Neural cell (in vitro differentiated cells): ENCODE measurements at regions not wholly inside any gene's neighbourhood (a gene's known extent, or its start where the extent isn't known, plus 50 kb on each side); places are given as distances from the start of the nearest gene placed in this dataset.

Experiments
- H2AFZ ChIP-seq: fragments of 200-600, 300-800 bp; sonication (generic), shearing (Covaris generic); 2 replicates; pipeline ENCODE4 v1.6.0; 2014; ENCODE audit warnings: low read depth, mild to moderate bottlenecking, antibody characterized with exemption, low read length, moderate library complexity
- H3F3A ChIP-seq: fragments of 200-600 bp; shearing (Covaris generic); 2 replicates; pipeline ENCODE4 v1.6.1; 2016; ENCODE audit warnings: mild to moderate bottlenecking, moderate library complexity, mixed read lengths, antibody characterized with exemption, low read length; ENCODE audit not compliant: insufficient read depth, poor library complexity, severe bottlenecking
- H3K27ac ChIP-seq: fragments of 200-600, 300-800 bp; sonication (generic), shearing (Covaris generic); 2 replicates; pipeline ENCODE4 v1.5.1; 2014; ENCODE audit warnings: mild to moderate bottlenecking, low read length, moderate library complexity
- H3K27me3 ChIP-seq: fragments of 300-800, 200-600 bp; sonication (generic), shearing (Covaris generic); 2 replicates; pipeline ENCODE4 v1.6.0; 2014; ENCODE audit warnings: mild to moderate bottlenecking, low read depth, low read length, moderate library complexity; ENCODE audit not compliant: insufficient read depth
- H3K36me3 ChIP-seq: fragments of 300-800, 200-600 bp; sonication (generic), shearing (Covaris generic); 2 replicates; pipeline ENCODE4 v1.5.1; 2014; ENCODE audit warnings: mild to moderate bottlenecking, antibody characterized with exemption, low read length, moderate library complexity; ENCODE audit not compliant: insufficient read depth
- H3K4me2 ChIP-seq: fragments of 300-800, 200-600 bp; sonication (generic), shearing (Covaris generic); 2 replicates; pipeline ENCODE4 v1.6.0; 2014; ENCODE audit warnings: mild to moderate bottlenecking, low read length
- H3K4me3 ChIP-seq: fragments of 300-800, 200-600 bp; sonication (generic), shearing (Covaris generic); 2 replicates; pipeline ENCODE4 v1.5.1; 2014; ENCODE audit warnings: mild to moderate bottlenecking, low read length, moderate library complexity
- H3K79me2 ChIP-seq: fragments of 200-600 bp; shearing (Covaris generic); replicated peaks from 2 replicates; pipeline ENCODE4 v1.6.0; 2014; ENCODE audit warnings: mild to moderate bottlenecking, low read length, moderate library complexity; ENCODE audit not compliant: insufficient read depth
- H3K9ac ChIP-seq: fragments of 300-800, 200-600 bp; sonication (generic), shearing (Covaris generic); 2 replicates; pipeline ENCODE4 v1.6.1; 2016; ENCODE audit warnings: mild to moderate bottlenecking, low read length, mixed read lengths
- H3K9me2 ChIP-seq: fragments of 200-600 bp; shearing (Covaris generic); 2 replicates; pipeline ENCODE4 v1.6.1; 2016; ENCODE audit warnings: mild to moderate bottlenecking, low read length, mixed read lengths; ENCODE audit not compliant: insufficient read depth
- H3K9me3 ChIP-seq: fragments of 200-600, 300-800 bp; sonication (generic), shearing (Covaris generic); 2 replicates; pipeline ENCODE4 v1.6.1; 2016; ENCODE audit warnings: mild to moderate bottlenecking, mixed run types, low read length, moderate library complexity, mixed read lengths
- H4K20me1 ChIP-seq: fragments of 200-600 bp; shearing (Covaris generic); 2 replicates; pipeline ENCODE4 v1.6.1; 2016; ENCODE audit warnings: mild to moderate bottlenecking, mixed run types; ENCODE audit not compliant: insufficient read depth
- EP300 ChIP-seq: fragments of 450-650 bp; conservative IDR thresholded peaks from 2 replicates; pipeline ENCODE4 v1.6.1; 2014; ENCODE audit warnings: antibody characterized with exemption, mild to moderate bottlenecking, moderate library complexity; ENCODE audit not compliant: poor library complexity, severe bottlenecking
- MXI1 ChIP-seq: fragments of 450-650 bp; conservative IDR thresholded peaks from 2 replicates; pipeline ENCODE4 v1.6.1; 2014; ENCODE audit warnings: antibody characterized with exemption, mild to moderate bottlenecking; ENCODE audit not compliant: poor library complexity, severe bottlenecking
- POLR2AphosphoS5 ChIP-seq: IDR thresholded peaks from 2 replicates; pipeline ENCODE4 v1.6.1; 2012
- SMC3 ChIP-seq: fragments of 450-650 bp; conservative IDR thresholded peaks from 2 replicates; pipeline ENCODE4 v1.6.1; 2014; ENCODE audit warnings: antibody characterized with exemption, mild to moderate bottlenecking, moderate library complexity; ENCODE audit not compliant: poor library complexity
- TAF1 ChIP-seq: IDR thresholded peaks from 2 replicates; pipeline ENCODE4 v1.6.1; 2012; ENCODE audit warnings: low read depth
- TF ChIP-seq, protein P1 (sequence below): fragments of 450-650 bp; IDR thresholded peaks from 2 replicates; pipeline ENCODE4 v1.5.1; 2014; ENCODE audit warnings: antibody characterized with exemption, mild to moderate bottlenecking, moderate library complexity; ENCODE audit not compliant: poor library complexity, severe bottlenecking
- TF ChIP-seq, protein P2 (sequence below): IDR thresholded peaks from 2 replicates; pipeline ENCODE4 v1.6.1; 2012; ENCODE audit warnings: borderline replicate concordance

DNA sequence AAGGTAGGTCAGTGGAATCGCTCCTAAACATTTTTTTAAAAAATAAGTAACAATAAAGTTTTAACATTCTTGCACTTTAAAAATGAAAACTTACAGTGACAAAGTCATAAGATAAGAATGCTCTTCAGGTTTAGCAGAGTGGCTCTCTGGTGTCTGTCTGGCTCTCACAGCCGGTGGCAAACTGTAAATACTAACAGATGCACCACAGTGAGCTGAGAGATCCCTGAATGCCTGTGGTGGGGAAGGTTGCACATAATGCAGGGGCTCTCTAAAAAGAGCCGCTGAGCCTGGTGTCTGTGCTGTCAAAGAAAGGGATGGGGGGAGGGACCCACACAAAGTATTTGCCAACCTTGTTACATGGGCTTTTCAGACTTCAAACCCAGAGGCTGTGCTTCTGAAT, 498.3 kb downstream of the CCSER2 start:
- H3F3A ChIP-seq = no peaks in the 10 kb centered on the region
- no peak overlapping the region for H2AFZ ChIP-seq
- H3K27ac ChIP-seq = no peak overlapping the region
- no peaks in the 10 kb centered on the region for H3K36me3 ChIP-seq
- no peak for TF ChIP-seq POLR2AphosphoS5
- no peaks in the 10 kb centered on the region for H3K9me2 ChIP-seq
- no peak overlapping the region for H3K4me2 ChIP-seq
- no peaks in the 10 kb centered on the region for H3K79me2 ChIP-seq
- H3K4me3 ChIP-seq = no peak overlapping the region
- H4K20me1 ChIP-seq = no peaks in the 10 kb centered on the region
- no peak overlapping the region for H3K9ac ChIP-seq
- no peaks in the 10 kb centered on the region for H3K27me3 ChIP-seq
- no peaks in the 10 kb centered on the region for H3K9me3 ChIP-seq

DNA sequence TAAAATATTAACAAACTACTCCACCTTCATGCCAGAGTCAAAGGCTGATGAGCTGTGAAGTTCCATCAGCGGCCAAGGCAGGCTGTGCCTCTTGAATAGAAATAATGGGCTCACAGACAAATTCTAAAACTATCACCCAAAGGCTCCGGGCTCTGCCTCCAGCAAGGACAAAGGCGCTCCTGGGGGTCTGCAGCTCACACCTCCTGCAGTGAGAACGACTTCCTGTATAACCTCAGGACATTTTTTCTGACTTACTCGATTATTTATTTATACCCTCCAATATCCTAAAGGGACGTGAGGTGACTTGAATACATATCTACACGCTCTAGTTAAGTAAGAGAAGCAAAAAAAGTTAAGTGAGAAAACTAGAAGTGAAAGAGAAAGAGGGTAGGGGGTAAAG, 500.7 kb downstream of the CCSER2 start:
- Histone ChIP-seq H2AFZ (no peak overlapping the region), H3K9ac (no peak overlapping the region), H3K4me3 (no peak overlapping the region), H3F3A (no peaks in the 10 kb centered on the region), H3K79me2 (no peaks in the 10 kb centered on the region), H3K36me3 (no peaks in the 10 kb centered on the region), H3K4me2 (no peak overlapping the region), H3K9me2 (no peaks in the 10 kb centered on the region), H3K9me3 (no peaks in the 10 kb centered on the region), H3K27me3 (no peaks in the 10 kb centered on the region), H3K27ac (no peak overlapping the region), H4K20me1 (no peaks in the 10 kb centered on the region)
- TF ChIP-seq EP300 (no peak), SMC3 (no peak)

DNA sequence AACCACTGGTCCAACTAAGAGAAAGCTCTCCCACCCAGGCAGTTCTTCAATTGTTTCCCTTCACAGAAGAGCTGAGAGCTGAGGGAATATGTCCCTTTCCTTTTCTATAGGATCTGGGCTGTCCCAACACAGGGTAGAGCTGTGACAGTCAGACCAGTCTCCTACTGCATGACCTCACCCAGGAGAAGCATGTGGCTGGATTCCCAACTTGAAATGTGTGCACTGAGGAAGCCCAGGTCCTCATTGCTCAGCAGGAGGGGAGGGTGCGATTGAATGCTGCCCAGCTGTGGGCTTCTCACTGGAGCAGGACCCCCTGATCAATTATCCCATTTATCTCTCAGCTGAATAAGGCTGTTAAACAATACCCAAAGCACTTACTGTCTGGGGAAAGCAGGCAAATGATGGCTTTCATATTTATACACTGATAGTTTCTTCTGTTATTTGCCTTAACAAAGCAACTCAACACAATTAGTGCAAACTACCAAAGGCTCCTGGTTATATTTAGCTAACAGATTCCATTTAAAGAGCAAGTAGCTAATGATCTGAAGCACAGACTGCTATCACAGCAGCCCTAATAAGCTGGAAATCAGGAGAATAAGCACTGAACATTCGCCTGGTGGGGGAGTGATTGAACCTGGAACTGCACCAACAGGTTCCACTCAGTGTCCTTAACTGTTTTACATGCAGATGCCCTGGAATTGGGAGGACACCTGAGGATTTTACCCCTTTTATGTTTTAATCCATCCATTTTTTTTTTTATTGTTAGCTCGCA, 508.8 kb downstream of the CCSER2 start:
- Histone ChIP-seq H3F3A (no peaks in the 10 kb centered on the region), H3K27ac (no peak overlapping the region), H3K27me3 (no peaks in the 10 kb centered on the region), H3K36me3 (no peaks in the 10 kb centered on the region), H4K20me1 (no peaks in the 10 kb centered on the region), H3K9me3 (no peaks in the 10 kb centered on the region), H3K9me2 (no peaks in the 10 kb centered on the region), H2AFZ (no peak overlapping the region), H3K79me2 (no peaks in the 10 kb centered on the region), H3K4me3 (no peak overlapping the region), H3K4me2 (no peak overlapping the region), H3K9ac (no peak overlapping the region)
- TF ChIP-seq POLR2AphosphoS5 (no peak), SMC3 (no peak)

DNA sequence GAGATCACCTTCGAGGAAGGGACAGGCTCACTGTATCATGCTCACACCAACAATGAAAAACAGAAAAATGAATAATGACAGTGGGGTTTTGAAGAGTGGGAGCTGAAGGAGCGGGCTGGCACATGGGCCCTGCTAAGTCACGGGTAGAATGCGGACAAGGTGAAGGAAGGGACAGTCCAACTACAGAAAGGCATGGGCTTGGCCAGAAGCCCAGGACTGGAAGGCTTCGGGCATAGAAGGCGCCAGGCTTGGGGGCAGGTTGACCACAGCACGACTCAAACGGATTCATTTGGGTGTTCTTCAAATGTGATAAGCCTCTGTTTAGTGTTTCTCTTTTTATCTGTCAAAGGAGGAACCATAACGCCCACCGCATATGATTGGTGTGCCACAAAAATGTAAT, 509.5 kb downstream of the CCSER2 start:
- TF ChIP-seq EP300 (no peak), POLR2AphosphoS5 (no peak), MXI1 (no peak), TAF1 (no peak)
- TF ChIP-seq, protein P1, sequence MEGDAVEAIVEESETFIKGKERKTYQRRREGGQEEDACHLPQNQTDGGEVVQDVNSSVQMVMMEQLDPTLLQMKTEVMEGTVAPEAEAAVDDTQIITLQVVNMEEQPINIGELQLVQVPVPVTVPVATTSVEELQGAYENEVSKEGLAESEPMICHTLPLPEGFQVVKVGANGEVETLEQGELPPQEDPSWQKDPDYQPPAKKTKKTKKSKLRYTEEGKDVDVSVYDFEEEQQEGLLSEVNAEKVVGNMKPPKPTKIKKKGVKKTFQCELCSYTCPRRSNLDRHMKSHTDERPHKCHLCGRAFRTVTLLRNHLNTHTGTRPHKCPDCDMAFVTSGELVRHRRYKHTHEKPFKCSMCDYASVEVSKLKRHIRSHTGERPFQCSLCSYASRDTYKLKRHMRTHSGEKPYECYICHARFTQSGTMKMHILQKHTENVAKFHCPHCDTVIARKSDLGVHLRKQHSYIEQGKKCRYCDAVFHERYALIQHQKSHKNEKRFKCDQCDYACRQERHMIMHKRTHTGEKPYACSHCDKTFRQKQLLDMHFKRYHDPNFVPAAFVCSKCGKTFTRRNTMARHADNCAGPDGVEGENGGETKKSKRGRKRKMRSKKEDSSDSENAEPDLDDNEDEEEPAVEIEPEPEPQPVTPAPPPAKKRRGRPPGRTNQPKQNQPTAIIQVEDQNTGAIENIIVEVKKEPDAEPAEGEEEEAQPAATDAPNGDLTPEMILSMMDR = no peak
- TF ChIP-seq, protein P2, sequence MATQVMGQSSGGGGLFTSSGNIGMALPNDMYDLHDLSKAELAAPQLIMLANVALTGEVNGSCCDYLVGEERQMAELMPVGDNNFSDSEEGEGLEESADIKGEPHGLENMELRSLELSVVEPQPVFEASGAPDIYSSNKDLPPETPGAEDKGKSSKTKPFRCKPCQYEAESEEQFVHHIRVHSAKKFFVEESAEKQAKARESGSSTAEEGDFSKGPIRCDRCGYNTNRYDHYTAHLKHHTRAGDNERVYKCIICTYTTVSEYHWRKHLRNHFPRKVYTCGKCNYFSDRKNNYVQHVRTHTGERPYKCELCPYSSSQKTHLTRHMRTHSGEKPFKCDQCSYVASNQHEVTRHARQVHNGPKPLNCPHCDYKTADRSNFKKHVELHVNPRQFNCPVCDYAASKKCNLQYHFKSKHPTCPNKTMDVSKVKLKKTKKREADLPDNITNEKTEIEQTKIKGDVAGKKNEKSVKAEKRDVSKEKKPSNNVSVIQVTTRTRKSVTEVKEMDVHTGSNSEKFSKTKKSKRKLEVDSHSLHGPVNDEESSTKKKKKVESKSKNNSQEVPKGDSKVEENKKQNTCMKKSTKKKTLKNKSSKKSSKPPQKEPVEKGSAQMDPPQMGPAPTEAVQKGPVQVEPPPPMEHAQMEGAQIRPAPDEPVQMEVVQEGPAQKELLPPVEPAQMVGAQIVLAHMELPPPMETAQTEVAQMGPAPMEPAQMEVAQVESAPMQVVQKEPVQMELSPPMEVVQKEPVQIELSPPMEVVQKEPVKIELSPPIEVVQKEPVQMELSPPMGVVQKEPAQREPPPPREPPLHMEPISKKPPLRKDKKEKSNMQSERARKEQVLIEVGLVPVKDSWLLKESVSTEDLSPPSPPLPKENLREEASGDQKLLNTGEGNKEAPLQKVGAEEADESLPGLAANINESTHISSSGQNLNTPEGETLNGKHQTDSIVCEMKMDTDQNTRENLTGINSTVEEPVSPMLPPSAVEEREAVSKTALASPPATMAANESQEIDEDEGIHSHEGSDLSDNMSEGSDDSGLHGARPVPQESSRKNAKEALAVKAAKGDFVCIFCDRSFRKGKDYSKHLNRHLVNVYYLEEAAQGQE = no peak
- Histone ChIP-seq H3K9ac (no peak overlapping the region), H3F3A (no peaks in the 10 kb centered on the region), H4K20me1 (no peaks in the 10 kb centered on the region), H3K27ac (no peak overlapping the region), H3K27me3 (no peaks in the 10 kb centered on the region), H3K36me3 (no peaks in the 10 kb centered on the region), H3K9me3 (no peaks in the 10 kb centered on the region), H3K79me2 (no peaks in the 10 kb centered on the region), H3K4me2 (no peak overlapping the region), H2AFZ (no peak overlapping the region), H3K9me2 (no peaks in the 10 kb centered on the region), H3K4me3 (no peak overlapping the region)
